Activated CD8-positive, alpha-beta memory T cell treated with anti-CD3 and anti-CD28 coated beads, Interleukin-2, amount 50 U/mL, for 48 hours (primary cell): ENCODE measurements at regions not wholly inside any gene's neighbourhood (a gene's known extent, or its start where the extent isn't known, plus 50 kb on each side); places are given as distances from the start of the nearest gene placed in this dataset.
"Not testable (repeated sequence)": the region's sequence is repeated elsewhere in the genome, so short reads cannot be mapped to it uniquely, and the experiment has no call there.

ENCODE experiments used
- DNase-seq: peaks from one replicate; pipeline ENCODE4 v3.0.0-alpha.2; 2020

DNA sequence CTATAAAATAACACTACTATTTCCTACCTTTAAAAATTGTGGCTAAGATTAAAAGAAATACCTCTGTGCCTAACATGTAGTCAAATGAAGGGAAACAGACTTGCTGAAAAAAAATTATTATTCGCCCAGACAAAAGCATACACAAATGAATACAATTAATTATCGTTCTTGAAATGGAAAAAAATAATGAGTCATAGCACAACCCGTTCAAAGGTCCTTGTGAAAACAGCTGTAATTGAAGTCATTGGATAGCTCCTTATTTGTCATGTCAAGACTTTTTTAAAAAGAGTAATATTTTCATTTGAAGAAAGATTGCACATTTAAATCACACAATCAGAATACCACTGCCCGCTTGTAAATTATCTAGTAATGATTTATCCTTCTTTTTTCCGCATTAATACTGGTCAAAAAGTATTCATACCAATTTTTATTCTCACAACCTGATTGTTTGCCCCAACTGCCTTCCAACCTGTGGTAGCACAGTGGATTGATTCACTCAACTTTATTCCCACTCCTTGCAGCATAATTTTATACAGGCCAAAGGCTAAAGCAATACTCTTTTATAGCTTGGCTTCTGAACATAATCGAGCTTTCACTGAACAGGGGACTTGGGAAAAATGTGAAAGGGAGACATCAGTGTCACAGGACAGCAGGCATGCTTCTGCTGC, 655.2 kb upstream of the MAP3K7 start:
- DNase-seq = no peak

DNA sequence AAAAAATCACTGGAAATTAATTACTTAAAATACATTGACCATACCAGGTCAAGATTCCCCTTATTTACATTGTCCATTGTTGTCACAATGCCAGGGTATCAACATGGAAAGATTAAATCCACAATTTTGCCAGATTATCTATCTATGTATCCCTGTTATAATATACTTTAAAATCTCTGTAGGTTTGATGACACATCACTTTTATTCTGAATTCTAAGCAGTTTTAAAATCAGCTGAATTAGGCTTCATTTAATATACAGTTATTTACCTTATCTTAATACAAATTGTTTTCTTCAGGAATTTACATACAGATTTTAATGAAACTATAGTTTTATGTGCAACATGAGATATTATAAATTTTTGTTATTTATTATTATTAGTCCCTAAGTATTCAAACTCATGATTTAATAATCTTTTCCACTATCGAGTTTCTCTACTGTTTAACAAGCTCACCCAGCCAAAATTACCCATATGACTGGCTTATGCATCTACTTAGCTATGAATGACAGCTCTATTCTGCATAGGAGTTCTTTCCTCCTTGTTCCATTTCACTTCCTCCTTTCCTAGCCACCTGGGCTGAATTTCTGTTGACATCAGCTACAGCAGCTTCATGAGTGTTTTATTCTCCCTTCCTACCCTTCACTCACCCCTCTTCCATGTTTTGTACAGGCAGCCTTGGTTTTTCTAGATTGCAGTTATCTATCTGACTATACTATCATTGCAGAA, 654.2 kb upstream of the MAP3K7 start:
- no peak for DNase-seq

- no peak for DNase-seq
These were observed 634.3 kb upstream of the MAP3K7 start for GRCh38 chr6:91221072-91221720.

- no peak for DNase-seq
These were observed 626.5 kb upstream of the MAP3K7 start for GRCh38 chr6:91213229-91213901.

GRCh38 chr6:91198588-91199255, 611.9 kb upstream of the MAP3K7 start:
- DNase-seq = no peak

DNA sequence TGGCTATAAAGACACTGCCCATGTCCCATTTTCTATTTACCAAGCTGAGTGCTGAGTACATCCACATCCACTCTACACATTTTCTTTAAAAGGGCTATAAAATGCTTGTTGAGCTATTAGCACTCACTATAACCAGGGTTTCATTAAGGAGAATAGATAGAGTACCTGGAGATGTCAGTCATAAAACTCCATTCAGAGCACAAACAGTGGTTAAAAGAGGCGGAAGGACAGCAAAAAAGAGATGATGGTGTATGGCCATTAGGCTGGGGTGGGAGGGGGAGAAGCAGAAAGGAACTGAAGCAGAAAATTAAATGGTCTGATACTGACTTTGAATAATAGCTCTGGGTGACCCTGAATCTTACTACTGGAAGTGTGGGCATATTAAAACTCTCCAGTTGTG, 609.9 kb upstream of the MAP3K7 start:
- DNase-seq = no peak

DNA sequence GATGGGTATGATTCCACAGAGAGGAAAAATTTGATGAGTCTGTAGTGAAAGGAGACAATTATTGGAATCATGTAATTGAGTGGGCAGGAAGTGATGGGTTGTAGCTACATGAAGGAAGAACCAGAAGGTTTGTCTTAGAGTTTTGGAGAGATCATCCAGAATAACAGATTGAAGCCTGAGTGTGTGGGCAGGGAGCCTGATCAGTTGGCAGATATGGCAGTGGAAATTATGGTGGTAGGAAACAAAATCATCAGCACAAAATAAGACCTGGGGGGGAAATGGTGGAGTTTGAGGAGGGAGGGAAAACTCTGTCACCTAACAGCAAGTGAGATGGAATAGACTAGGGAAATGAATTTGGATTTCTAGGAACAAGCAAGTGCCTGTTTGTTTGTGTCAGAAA, 606.6 kb upstream of the MAP3K7 start:
- no peak for DNase-seq

- DNase-seq = not testable (repeated sequence)
These were observed 603.2 kb upstream of the MAP3K7 start for GRCh38 chr6:91190041-91190440.

GRCh38 chr6:91185072-91185471, 598.2 kb upstream of the MAP3K7 start:
- no peak for DNase-seq

- no peak for DNase-seq
These were observed 594.5 kb upstream of the MAP3K7 start for GRCh38 chr6:91181416-91181815.

DNA sequence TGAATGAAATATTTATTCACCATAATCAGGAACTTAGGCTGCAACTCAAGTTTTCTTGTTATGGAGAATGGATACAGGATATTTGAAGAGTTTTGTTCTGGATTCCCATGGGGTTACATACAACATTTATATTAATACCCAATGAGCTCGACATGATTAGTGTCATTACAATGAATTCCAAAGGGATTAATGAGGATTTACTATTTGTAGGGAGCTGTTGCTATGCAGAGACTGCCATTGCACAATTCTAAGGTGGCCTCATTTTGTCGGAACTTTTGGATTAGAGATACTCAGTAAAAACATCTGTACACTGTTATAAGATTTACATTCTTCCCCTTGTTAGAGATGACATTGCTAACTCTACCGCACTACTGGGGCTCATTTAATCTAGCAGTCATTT, 586.8 kb upstream of the MAP3K7 start:
- DNase-seq = no peak

GRCh38 chr6:91173186-91173585, 586.3 kb upstream of the MAP3K7 start:
- no peak for DNase-seq

- DNase-seq = no peak
These were observed 585.0 kb upstream of the MAP3K7 start for GRCh38 chr6:91171754-91172462.

DNA sequence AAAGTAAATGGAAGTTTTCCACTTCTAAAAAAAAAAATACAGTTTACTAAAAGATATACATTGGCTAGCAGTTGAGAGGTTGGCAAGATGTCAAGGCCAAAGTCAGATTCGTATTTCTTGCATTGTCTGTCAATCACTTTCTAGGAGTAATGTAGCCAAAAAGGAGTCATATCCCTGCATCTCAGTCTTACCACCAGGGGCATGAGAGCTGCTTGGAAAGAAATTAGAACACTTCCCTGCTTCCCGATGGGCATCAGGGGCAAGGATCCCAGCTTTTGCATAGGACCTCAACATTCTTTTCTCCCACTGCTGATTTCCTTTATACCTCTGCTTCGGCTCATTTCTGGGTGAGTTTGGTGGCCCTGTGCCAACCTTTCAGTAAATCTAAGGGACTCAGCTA, 581.0 kb upstream of the MAP3K7 start:
- no peak for DNase-seq

- no peak for DNase-seq
These were observed 579.6 kb upstream of the MAP3K7 start for GRCh38 chr6:91166271-91167046.

- no peak for DNase-seq
These were observed 577.2 kb upstream of the MAP3K7 start for GRCh38 chr6:91164105-91164504.

DNA sequence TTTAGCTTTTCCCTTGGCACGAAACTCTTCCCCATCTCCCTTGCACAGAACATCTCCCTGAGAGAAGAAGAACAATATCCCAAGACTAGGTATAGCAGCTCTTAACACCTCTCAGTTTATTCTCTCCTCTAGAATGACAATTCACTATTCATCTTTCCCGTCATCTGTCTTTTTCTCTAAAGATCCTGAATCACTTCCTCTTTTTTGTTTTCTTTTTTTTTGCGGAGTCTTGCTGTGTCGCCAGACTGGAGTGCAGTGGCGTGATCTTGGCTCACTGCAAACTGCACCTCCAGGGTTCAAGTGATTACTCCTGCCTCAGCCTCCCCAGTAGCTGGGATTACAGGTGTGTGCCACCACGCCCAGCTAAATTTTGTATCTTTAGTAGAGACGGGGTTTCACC, 574.4 kb upstream of the MAP3K7 start:
- DNase-seq = no peak

DNA sequence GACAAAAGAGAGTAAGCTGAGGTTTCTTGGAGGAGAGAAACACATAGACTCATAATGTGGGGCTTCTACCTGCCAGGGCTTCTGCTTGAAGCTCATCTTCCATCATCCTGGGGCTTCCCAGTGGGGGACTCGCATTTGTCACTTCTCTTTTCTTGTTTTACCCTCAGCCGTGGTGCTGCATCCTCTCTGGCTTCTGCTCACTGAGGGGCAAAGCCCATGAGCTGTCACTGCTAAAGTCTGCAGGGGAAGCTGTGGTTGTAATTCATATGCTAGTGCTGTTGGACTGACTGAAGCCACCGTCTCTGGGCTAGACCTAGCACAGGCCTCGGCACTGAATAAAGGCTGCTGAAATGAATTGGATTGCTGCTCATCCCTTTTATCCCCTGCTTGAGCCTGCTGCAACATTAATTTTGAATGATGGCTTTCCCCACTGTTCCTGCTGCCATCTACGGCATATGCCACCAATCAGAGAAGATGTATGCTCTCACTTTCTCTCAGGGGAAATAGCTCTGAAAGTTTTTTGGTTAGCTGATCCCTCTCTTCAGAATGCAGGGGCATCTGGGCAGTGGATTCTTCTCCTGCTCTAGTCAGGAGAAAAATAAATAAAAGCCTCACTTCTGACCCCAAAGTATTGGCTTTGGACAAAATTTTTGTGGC, 568.4 kb upstream of the MAP3K7 start:
- DNase-seq = no peak

GRCh38 chr6:91152824-91153223, 566.0 kb upstream of the MAP3K7 start:
- no peak for DNase-seq

DNA sequence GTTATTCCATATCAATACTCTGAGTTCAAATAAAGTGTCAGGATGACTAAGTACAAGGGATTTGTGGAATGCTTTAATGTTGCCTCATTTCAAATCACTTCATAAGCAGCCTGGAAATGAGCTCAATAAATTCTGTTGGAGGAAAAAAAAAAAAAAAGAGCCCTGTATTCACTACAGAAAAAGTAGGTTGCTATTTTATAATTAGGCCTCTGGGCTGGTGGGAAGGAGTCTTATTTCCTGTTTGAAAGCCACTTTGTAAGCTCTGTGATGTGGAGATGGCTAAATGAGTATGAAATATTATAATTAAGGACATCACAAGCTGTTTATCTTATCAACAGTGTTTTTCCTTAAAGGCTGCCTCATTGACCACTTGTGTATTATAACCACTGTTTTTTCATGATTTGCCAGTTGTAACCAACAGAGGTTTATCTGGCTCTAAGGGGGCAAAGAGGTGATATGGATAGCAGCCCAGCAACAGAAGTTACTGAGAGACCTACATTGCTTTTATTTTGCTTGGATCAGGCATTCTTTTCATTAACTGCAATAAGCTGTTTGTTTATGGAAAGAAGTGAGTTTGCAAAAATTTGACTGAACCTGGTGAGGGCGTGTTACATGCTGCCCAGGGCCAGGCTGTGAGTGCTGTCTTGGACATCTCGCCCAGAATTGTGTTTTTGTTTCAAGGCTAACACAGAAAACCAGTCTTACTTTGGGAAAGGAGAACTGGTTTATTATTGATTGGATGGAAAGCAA, 563.3 kb upstream of the MAP3K7 start:
- no peak for DNase-seq
